HL-60 (cell line): ENCODE measurements at regions not wholly inside any gene's neighbourhood (a gene's known extent, or its start where the extent isn't known, plus 50 kb on each side); places are given as distances from the start of the nearest gene placed in this dataset.

Source experiments
- CTCF ChIP-seq: IDR thresholded peaks from one replicate; pipeline ENCODE4 v1.5.1; 2011; ENCODE audit warnings: low read length, control low read depth, inconsistent platforms; ENCODE audit not compliant: insufficient read depth
- SPI1 ChIP-seq: IDR thresholded peaks from 2 replicates; pipeline ENCODE4 v1.6.1; 2012; ENCODE audit warnings: low read depth, mild to moderate bottlenecking, borderline replicate concordance

- TF ChIP-seq CTCF (no peak), SPI1 (no peak)
Measured at GRCh38 chr15:47246317-47246716, 471.0 kb upstream of the SEMA6D start.
